KMS-11 (cell line): ENCODE measurements at regions not wholly inside any gene's neighbourhood (a gene's known extent, or its start where the extent isn't known, plus 50 kb on each side); places are given as distances from the start of the nearest gene placed in this dataset.

ENCODE experiments used
- H2AFZ ChIP-seq: fragments of 200-600 bp; sonication (generic); 2 replicates; pipeline ENCODE4 v1.6.1; 2016; ENCODE audit warnings: antibody characterized with exemption, mixed run types, low read depth
- H3K27ac ChIP-seq: fragments of 200-600 bp; sonication (generic); 2 replicates; pipeline ENCODE4 v1.6.1; 2016; ENCODE audit warnings: mild to moderate bottlenecking, mixed run types
- H3K27me3 ChIP-seq: fragments of 200-600 bp; sonication (generic); 2 replicates; pipeline ENCODE4 v1.6.1; 2017; ENCODE audit warnings: mild to moderate bottlenecking, low read depth, mixed run types, moderate library complexity; ENCODE audit not compliant: insufficient read depth
- H3K36me3 ChIP-seq: fragments of 200-600 bp; sonication (generic); 2 replicates; pipeline ENCODE4 v1.6.1; 2017; ENCODE audit warnings: mild to moderate bottlenecking, mixed run types; ENCODE audit not compliant: insufficient read depth
- H3K4me1 ChIP-seq: fragments of 200-600 bp; sonication (generic); 2 replicates; pipeline ENCODE4 v1.6.1; 2016; ENCODE audit warnings: mild to moderate bottlenecking, low read depth, mixed run types; ENCODE audit not compliant: poor library complexity, severe bottlenecking
- H3K4me2 ChIP-seq: fragments of 200-600 bp; sonication (generic); 2 replicates; pipeline ENCODE4 v1.7.0; 2016; ENCODE audit warnings: mild to moderate bottlenecking, mixed run types
- H3K4me3 ChIP-seq: fragments of 200-600 bp; sonication (generic); IDR thresholded peaks from 2 replicates; pipeline ENCODE4 v1.6.1; 2017; ENCODE audit warnings: low read depth, low read length, mixed read lengths; ENCODE audit not compliant: insufficient read depth
- H3K79me2 ChIP-seq: fragments of 200-600 bp; sonication (generic); 2 replicates; pipeline ENCODE4 v1.6.1; 2016; ENCODE audit warnings: low read depth, mixed run types; ENCODE audit not compliant: insufficient read depth
- H3K9ac ChIP-seq: fragments of 200-600 bp; sonication (generic); 2 replicates; pipeline ENCODE4 v1.6.1; 2016; ENCODE audit warnings: mild to moderate bottlenecking, mixed run types
- H4K20me1 ChIP-seq: fragments of 200-600 bp; sonication (generic); 2 replicates; pipeline ENCODE4 v1.6.1; 2016; ENCODE audit warnings: mild to moderate bottlenecking, mixed run types; ENCODE audit not compliant: insufficient read depth
- TF ChIP-seq, protein P1 (sequence below): fragments of 200-600 bp; sonication (generic); conservative IDR thresholded peaks from 2 replicates; pipeline ENCODE4 v1.6.1; 2017; ENCODE audit warnings: low read depth, mild to moderate bottlenecking, antibody characterized with exemption, low read length, moderate library complexity, mixed read lengths

DNA sequence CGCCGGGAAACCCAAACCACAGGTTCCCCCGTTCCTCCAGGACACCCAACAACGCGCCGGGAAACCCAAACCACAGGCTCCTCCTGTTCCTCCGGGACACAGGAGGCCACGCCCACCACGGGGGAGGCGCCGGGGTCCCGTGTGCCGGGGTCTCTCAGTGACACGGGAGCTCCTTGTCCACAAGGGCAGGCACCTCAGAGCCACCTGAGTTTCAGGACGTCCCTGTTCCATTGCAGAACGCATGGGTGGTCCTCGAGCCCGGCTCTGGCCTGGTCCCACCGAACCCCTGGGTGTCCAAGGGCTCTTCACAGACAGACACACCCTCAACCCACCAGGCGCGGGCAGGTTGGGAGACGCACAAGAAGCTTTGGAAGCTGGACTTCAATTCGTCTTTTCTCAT lies 57.6 kb upstream of the ADGRA1 start:
- peaks cover 49% of the 10 kb centered on the region; the same call in 1 of the 2 replicates for H3K27me3 ChIP-seq

DNA sequence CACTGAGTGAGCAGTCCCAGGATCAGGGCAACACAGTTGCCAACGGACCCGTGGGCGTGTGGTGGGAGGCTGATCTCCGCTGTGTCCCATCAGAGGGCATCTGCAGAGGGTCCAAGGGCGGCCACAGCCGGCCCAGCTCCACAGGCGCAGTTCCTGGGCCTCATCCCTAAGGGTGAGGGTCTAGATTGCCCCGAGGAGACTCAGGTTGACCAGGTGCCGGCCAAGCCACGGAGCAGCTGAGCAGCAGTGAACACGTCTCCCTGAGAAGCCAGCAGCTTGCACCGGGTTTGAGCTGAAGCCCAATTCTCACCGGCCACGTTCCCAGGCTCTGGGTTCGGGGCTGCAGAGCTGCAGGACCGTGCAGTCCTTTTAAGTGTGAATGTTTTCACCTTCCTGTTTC lies 58.8 kb upstream of the ADGRA1 start:
- Histone ChIP-seq H3K27me3 (peaks cover 47% of the 10 kb centered on the region; the same call in 1 of the 2 replicates), H3K4me2 (no peak overlapping the region), H2AFZ (no peak overlapping the region), H3K4me3 (no peak overlapping the region), H3K36me3 (no peaks in the 10 kb centered on the region), H3K9ac (no peak overlapping the region), H4K20me1 (no peaks in the 10 kb centered on the region), H3K79me2 (no peaks in the 10 kb centered on the region), H3K27ac (no peak overlapping the region), H3K4me1 (no peaks in the 10 kb centered on the region)
- TF ChIP-seq, protein P1, sequence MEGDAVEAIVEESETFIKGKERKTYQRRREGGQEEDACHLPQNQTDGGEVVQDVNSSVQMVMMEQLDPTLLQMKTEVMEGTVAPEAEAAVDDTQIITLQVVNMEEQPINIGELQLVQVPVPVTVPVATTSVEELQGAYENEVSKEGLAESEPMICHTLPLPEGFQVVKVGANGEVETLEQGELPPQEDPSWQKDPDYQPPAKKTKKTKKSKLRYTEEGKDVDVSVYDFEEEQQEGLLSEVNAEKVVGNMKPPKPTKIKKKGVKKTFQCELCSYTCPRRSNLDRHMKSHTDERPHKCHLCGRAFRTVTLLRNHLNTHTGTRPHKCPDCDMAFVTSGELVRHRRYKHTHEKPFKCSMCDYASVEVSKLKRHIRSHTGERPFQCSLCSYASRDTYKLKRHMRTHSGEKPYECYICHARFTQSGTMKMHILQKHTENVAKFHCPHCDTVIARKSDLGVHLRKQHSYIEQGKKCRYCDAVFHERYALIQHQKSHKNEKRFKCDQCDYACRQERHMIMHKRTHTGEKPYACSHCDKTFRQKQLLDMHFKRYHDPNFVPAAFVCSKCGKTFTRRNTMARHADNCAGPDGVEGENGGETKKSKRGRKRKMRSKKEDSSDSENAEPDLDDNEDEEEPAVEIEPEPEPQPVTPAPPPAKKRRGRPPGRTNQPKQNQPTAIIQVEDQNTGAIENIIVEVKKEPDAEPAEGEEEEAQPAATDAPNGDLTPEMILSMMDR: no peak

More for the DNA sequence above, 57.6 kb upstream of the ADGRA1 start:
- H4K20me1 ChIP-seq: no peaks in the 10 kb centered on the region
- H3K4me3 ChIP-seq: no peak overlapping the region
- no peaks in the 10 kb centered on the region for H3K79me2 ChIP-seq
- no peak overlapping the region for H2AFZ ChIP-seq
- no peak overlapping the region for H3K9ac ChIP-seq
- H3K4me2 ChIP-seq: no peak overlapping the region
- H3K27ac ChIP-seq: no peak overlapping the region
- TF ChIP-seq, protein P1: no peak
- H3K4me1 ChIP-seq: no peaks in the 10 kb centered on the region
- no peaks in the 10 kb centered on the region for H3K36me3 ChIP-seq

DNA sequence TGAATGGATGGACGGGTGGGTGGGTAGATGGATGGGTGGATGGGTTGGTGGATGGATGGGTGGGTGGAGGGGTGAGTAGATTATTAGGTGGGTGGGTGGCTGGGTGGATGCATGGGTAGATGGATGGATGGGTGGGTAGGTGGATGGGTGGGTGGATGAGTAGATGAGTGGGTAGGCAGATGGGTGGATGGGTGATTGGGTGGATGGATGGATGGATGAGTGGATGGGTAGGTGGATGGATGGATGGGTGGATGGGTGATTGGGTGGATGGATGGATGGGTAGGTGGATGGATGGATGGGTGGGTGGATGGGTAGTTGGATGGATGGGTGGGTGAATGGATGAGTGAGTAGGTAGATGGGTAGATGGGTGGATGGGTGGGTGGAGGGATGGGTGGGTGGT lies 59.6 kb upstream of the ADGRA1 start:
- H3K27me3 ChIP-seq: peaks cover 49% of the 10 kb centered on the region; the same call in 1 of the 2 replicates
- TF ChIP-seq, protein P1: no peak
- H3K4me3 ChIP-seq: no peak overlapping the region
- H3K9ac ChIP-seq: no peak overlapping the region
- no peak overlapping the region for H2AFZ ChIP-seq
- no peaks in the 10 kb centered on the region for H4K20me1 ChIP-seq
- no peaks in the 10 kb centered on the region for H3K79me2 ChIP-seq
- no peaks in the 10 kb centered on the region for H3K36me3 ChIP-seq
- H3K4me1 ChIP-seq: no peaks in the 10 kb centered on the region
- H3K27ac ChIP-seq: no peak overlapping the region
- H3K4me2 ChIP-seq: no peak overlapping the region

DNA sequence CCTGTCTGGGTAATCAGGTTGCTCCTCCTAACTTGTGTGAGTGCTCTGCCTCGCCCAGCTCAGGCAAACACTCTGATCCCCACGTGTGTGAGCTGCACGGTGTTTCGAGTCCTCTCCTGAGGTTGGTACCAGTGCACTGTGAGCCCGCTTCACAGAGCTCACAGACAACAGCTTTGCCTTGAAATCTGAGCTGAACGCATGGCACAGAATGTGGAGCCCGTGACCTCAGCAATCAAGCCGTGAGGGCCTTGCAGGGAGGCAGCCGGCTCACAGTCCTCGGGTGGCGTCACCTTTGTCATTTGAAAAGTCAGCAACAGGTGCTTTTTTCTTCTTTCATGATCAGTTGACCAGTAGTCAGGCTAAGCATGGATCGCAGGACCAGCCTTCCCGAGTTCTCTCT lies 60.2 kb upstream of the ADGRA1 start:
- no peak overlapping the region for H3K27ac ChIP-seq
- no peak overlapping the region for H3K9ac ChIP-seq
- no peak overlapping the region for H3K4me3 ChIP-seq
- peaks cover 52% of the 10 kb centered on the region; the same call in 1 of the 2 replicates for H3K27me3 ChIP-seq
- no peak overlapping the region for H2AFZ ChIP-seq
- H3K79me2 ChIP-seq: no peaks in the 10 kb centered on the region
- H3K36me3 ChIP-seq: no peaks in the 10 kb centered on the region
- TF ChIP-seq, protein P1: no peak
- no peak overlapping the region for H3K4me2 ChIP-seq
- no peaks in the 10 kb centered on the region for H4K20me1 ChIP-seq
- no peaks in the 10 kb centered on the region for H3K4me1 ChIP-seq
